Neural cell (in vitro differentiated cells): ENCODE measurements at regions not wholly inside any gene's neighbourhood (a gene's known extent, or its start where the extent isn't known, plus 50 kb on each side); places are given as distances from the start of the nearest gene placed in this dataset.

Experiments used
- H2AFZ ChIP-seq: fragments of 200-600, 300-800 bp; sonication (generic), shearing (Covaris generic); 2 replicates; pipeline ENCODE4 v1.6.0; 2014; ENCODE audit warnings: low read depth, mild to moderate bottlenecking, antibody characterized with exemption, low read length, moderate library complexity
- H3F3A ChIP-seq: fragments of 200-600 bp; shearing (Covaris generic); 2 replicates; pipeline ENCODE4 v1.6.1; 2016; ENCODE audit warnings: mild to moderate bottlenecking, moderate library complexity, mixed read lengths, antibody characterized with exemption, low read length; ENCODE audit not compliant: insufficient read depth, poor library complexity, severe bottlenecking
- H3K27ac ChIP-seq: fragments of 200-600, 300-800 bp; sonication (generic), shearing (Covaris generic); 2 replicates; pipeline ENCODE4 v1.5.1; 2014; ENCODE audit warnings: mild to moderate bottlenecking, low read length, moderate library complexity
- H3K27me3 ChIP-seq: fragments of 300-800, 200-600 bp; sonication (generic), shearing (Covaris generic); 2 replicates; pipeline ENCODE4 v1.6.0; 2014; ENCODE audit warnings: mild to moderate bottlenecking, low read depth, low read length, moderate library complexity; ENCODE audit not compliant: insufficient read depth
- H3K36me3 ChIP-seq: fragments of 300-800, 200-600 bp; sonication (generic), shearing (Covaris generic); 2 replicates; pipeline ENCODE4 v1.5.1; 2014; ENCODE audit warnings: mild to moderate bottlenecking, antibody characterized with exemption, low read length, moderate library complexity; ENCODE audit not compliant: insufficient read depth
- H3K4me2 ChIP-seq: fragments of 300-800, 200-600 bp; sonication (generic), shearing (Covaris generic); 2 replicates; pipeline ENCODE4 v1.6.0; 2014; ENCODE audit warnings: mild to moderate bottlenecking, low read length
- H3K4me3 ChIP-seq: fragments of 300-800, 200-600 bp; sonication (generic), shearing (Covaris generic); 2 replicates; pipeline ENCODE4 v1.5.1; 2014; ENCODE audit warnings: mild to moderate bottlenecking, low read length, moderate library complexity
- H3K79me2 ChIP-seq: fragments of 200-600 bp; shearing (Covaris generic); replicated peaks from 2 replicates; pipeline ENCODE4 v1.6.0; 2014; ENCODE audit warnings: mild to moderate bottlenecking, low read length, moderate library complexity; ENCODE audit not compliant: insufficient read depth
- H3K9ac ChIP-seq: fragments of 300-800, 200-600 bp; sonication (generic), shearing (Covaris generic); 2 replicates; pipeline ENCODE4 v1.6.1; 2016; ENCODE audit warnings: mild to moderate bottlenecking, low read length, mixed read lengths
- H3K9me2 ChIP-seq: fragments of 200-600 bp; shearing (Covaris generic); 2 replicates; pipeline ENCODE4 v1.6.1; 2016; ENCODE audit warnings: mild to moderate bottlenecking, low read length, mixed read lengths; ENCODE audit not compliant: insufficient read depth
- H3K9me3 ChIP-seq: fragments of 200-600, 300-800 bp; sonication (generic), shearing (Covaris generic); 2 replicates; pipeline ENCODE4 v1.6.1; 2016; ENCODE audit warnings: mild to moderate bottlenecking, mixed run types, low read length, moderate library complexity, mixed read lengths
- H4K20me1 ChIP-seq: fragments of 200-600 bp; shearing (Covaris generic); 2 replicates; pipeline ENCODE4 v1.6.1; 2016; ENCODE audit warnings: mild to moderate bottlenecking, mixed run types; ENCODE audit not compliant: insufficient read depth
- EP300 ChIP-seq: fragments of 450-650 bp; conservative IDR thresholded peaks from 2 replicates; pipeline ENCODE4 v1.6.1; 2014; ENCODE audit warnings: antibody characterized with exemption, mild to moderate bottlenecking, moderate library complexity; ENCODE audit not compliant: poor library complexity, severe bottlenecking
- EZH2 ChIP-seq: fragments of 200-600, 300-800 bp; shearing (Covaris generic), sonication (generic); IDR thresholded peaks from 2 replicates; pipeline ENCODE4 v1.6.1; 2014; ENCODE audit warnings: antibody characterized with exemption, low read length, borderline replicate concordance, mild to moderate bottlenecking; ENCODE audit not compliant: insufficient read depth, poor library complexity, severe bottlenecking
- MXI1 ChIP-seq: fragments of 450-650 bp; conservative IDR thresholded peaks from 2 replicates; pipeline ENCODE4 v1.6.1; 2014; ENCODE audit warnings: antibody characterized with exemption, mild to moderate bottlenecking; ENCODE audit not compliant: poor library complexity, severe bottlenecking
- POLR2AphosphoS5 ChIP-seq: IDR thresholded peaks from 2 replicates; pipeline ENCODE4 v1.6.1; 2012
- RAD21 ChIP-seq: fragments of 450-650 bp; conservative IDR thresholded peaks from 2 replicates; pipeline ENCODE4 v1.6.1; 2014; ENCODE audit warnings: antibody characterized with exemption, mild to moderate bottlenecking, moderate library complexity
- SMC3 ChIP-seq: fragments of 450-650 bp; conservative IDR thresholded peaks from 2 replicates; pipeline ENCODE4 v1.6.1; 2014; ENCODE audit warnings: antibody characterized with exemption, mild to moderate bottlenecking, moderate library complexity; ENCODE audit not compliant: poor library complexity
- TF ChIP-seq, protein P1 (sequence below): fragments of 450-650 bp; IDR thresholded peaks from 2 replicates; pipeline ENCODE4 v1.5.1; 2014; ENCODE audit warnings: antibody characterized with exemption, mild to moderate bottlenecking, moderate library complexity; ENCODE audit not compliant: poor library complexity, severe bottlenecking
- TF ChIP-seq, protein P2 (sequence below): IDR thresholded peaks from 2 replicates; pipeline ENCODE4 v1.6.1; 2012; ENCODE audit warnings: borderline replicate concordance

DNA sequence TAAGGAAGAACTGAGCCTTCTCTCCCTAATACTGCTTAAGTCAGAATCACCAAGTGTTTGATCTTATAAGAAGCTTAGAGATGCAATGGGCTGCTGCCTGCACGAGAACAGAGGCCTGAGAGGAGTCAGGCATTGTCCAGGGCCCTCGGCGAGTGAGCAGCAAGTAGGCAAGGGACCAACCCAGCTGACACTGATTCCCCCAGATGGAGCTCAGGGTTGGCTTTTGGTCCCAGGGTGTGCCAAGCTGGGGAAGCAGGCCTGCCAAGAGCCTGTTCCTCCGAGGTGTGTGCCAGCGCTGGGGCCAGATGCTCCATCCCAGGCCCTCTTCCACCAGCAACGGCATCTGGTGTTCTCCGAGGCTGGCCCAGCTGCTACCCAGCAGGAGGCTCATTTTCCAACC, 222.0 kb upstream of the ZMIZ1 start:
- Histone ChIP-seq H3K4me3 (no peak overlapping the region), H4K20me1 (no peaks in the 10 kb centered on the region), H3K27ac (no peak overlapping the region), H3K9me3 (no peaks in the 10 kb centered on the region), H3K9me2 (no peaks in the 10 kb centered on the region), H2AFZ (no peak overlapping the region), H3F3A (no peaks in the 10 kb centered on the region), H3K9ac (no peak overlapping the region), H3K4me2 (no peak overlapping the region), H3K36me3 (no peaks in the 10 kb centered on the region), H3K79me2 (no peaks in the 10 kb centered on the region), H3K27me3 (no peaks in the 10 kb centered on the region)
- no peak for TF ChIP-seq EZH2
- TF ChIP-seq POLR2AphosphoS5, result no peak
- TF ChIP-seq RAD21, result no peak
- TF ChIP-seq EP300, result no peak
- TF ChIP-seq, protein P1, sequence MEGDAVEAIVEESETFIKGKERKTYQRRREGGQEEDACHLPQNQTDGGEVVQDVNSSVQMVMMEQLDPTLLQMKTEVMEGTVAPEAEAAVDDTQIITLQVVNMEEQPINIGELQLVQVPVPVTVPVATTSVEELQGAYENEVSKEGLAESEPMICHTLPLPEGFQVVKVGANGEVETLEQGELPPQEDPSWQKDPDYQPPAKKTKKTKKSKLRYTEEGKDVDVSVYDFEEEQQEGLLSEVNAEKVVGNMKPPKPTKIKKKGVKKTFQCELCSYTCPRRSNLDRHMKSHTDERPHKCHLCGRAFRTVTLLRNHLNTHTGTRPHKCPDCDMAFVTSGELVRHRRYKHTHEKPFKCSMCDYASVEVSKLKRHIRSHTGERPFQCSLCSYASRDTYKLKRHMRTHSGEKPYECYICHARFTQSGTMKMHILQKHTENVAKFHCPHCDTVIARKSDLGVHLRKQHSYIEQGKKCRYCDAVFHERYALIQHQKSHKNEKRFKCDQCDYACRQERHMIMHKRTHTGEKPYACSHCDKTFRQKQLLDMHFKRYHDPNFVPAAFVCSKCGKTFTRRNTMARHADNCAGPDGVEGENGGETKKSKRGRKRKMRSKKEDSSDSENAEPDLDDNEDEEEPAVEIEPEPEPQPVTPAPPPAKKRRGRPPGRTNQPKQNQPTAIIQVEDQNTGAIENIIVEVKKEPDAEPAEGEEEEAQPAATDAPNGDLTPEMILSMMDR, result no peak

DNA sequence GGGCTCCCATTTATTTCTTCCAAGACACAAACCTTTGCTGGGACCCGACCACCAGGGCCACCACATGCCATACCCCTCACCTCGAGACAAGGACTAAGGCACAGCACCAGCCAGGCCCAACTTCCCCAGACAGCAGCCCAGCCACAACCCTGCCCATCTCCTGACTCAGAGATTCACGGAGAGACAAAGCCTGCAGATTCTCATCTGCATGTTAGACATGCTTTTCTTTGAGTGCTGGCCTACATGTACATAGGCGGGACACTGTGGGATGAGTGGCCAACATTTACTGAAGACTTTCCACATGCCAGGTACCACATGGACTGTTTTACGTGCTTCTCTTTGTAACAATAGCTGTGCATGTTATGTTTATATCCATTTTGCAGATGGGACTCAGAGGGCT, 221.3 kb upstream of the ZMIZ1 start:
- Histone ChIP-seq H3K4me2 (no peak overlapping the region), H3K9me3 (no peaks in the 10 kb centered on the region), H3K27me3 (no peaks in the 10 kb centered on the region), H3K9ac (no peak overlapping the region), H3F3A (no peaks in the 10 kb centered on the region), H3K4me3 (no peak overlapping the region), H2AFZ (no peak overlapping the region), H4K20me1 (no peaks in the 10 kb centered on the region), H3K36me3 (no peaks in the 10 kb centered on the region), H3K27ac (no peak overlapping the region), H3K9me2 (no peaks in the 10 kb centered on the region), H3K79me2 (no peaks in the 10 kb centered on the region)
- TF ChIP-seq EP300 (no peak), POLR2AphosphoS5 (no peak), RAD21 (no peak)
- TF ChIP-seq, protein P2, sequence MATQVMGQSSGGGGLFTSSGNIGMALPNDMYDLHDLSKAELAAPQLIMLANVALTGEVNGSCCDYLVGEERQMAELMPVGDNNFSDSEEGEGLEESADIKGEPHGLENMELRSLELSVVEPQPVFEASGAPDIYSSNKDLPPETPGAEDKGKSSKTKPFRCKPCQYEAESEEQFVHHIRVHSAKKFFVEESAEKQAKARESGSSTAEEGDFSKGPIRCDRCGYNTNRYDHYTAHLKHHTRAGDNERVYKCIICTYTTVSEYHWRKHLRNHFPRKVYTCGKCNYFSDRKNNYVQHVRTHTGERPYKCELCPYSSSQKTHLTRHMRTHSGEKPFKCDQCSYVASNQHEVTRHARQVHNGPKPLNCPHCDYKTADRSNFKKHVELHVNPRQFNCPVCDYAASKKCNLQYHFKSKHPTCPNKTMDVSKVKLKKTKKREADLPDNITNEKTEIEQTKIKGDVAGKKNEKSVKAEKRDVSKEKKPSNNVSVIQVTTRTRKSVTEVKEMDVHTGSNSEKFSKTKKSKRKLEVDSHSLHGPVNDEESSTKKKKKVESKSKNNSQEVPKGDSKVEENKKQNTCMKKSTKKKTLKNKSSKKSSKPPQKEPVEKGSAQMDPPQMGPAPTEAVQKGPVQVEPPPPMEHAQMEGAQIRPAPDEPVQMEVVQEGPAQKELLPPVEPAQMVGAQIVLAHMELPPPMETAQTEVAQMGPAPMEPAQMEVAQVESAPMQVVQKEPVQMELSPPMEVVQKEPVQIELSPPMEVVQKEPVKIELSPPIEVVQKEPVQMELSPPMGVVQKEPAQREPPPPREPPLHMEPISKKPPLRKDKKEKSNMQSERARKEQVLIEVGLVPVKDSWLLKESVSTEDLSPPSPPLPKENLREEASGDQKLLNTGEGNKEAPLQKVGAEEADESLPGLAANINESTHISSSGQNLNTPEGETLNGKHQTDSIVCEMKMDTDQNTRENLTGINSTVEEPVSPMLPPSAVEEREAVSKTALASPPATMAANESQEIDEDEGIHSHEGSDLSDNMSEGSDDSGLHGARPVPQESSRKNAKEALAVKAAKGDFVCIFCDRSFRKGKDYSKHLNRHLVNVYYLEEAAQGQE, result no peak

DNA sequence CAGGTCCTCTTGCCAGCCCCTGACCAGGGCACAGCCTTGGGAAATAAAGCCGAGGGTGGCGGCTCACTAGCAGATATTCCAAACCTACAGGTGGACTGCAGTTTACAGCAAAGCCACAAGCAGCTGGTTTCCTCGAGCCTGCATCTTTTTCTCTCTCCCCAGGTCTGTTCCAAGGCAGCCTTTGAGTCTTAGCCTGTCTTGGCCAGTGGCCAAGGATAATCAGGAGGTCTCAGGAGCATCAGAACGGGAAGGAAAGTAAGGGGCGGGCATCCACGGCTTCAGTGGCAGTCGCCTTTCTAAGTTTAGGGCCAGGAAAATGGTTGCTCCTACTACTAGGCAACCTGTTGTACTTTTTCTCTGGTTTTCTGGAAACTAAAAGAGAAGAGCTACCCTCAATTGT, 219.7 kb upstream of the ZMIZ1 start:
- no peaks in the 10 kb centered on the region for H4K20me1 ChIP-seq
- no peak overlapping the region for H2AFZ ChIP-seq
- H3F3A ChIP-seq, result no peaks in the 10 kb centered on the region
- H3K36me3 ChIP-seq, result no peaks in the 10 kb centered on the region
- no peaks in the 10 kb centered on the region for H3K79me2 ChIP-seq
- H3K9me2 ChIP-seq, result no peaks in the 10 kb centered on the region
- H3K27ac ChIP-seq, result no peak overlapping the region
- no peak overlapping the region for H3K4me2 ChIP-seq
- no peak overlapping the region for H3K4me3 ChIP-seq
- H3K9ac ChIP-seq, result no peak overlapping the region
- TF ChIP-seq, protein P1, result no peak
- TF ChIP-seq, protein P2, result no peak
- TF ChIP-seq RAD21 (no peak), MXI1 (no peak), SMC3 (no peak), EP300 (no peak)
- H3K9me3 ChIP-seq, result no peaks in the 10 kb centered on the region
- H3K27me3 ChIP-seq, result no peaks in the 10 kb centered on the region
